LHCN-M2 (cell line): ENCODE measurements at regions not wholly inside any gene's neighbourhood (a gene's known extent, or its start where the extent isn't known, plus 50 kb on each side); places are given as distances from the start of the nearest gene placed in this dataset.
"Not testable (repeated sequence)": the region's sequence is repeated elsewhere in the genome, so short reads cannot be mapped to it uniquely, and the experiment has no call there.

Experiments used
- DNase-seq: peaks from one replicate; pipeline ENCODE4 v3.0.0-alpha.2; 2012; ENCODE audit warnings: low read depth

GRCh38 chr2:242104202-242104956 is 234.8 kb downstream of the RTP5 start:
- not testable (repeated sequence) for DNase-seq

- DNase-seq, result not testable (repeated sequence)
Measured at GRCh38 chr2:242107065-242107464, 237.5 kb downstream of the RTP5 start.

- DNase-seq, result not testable (repeated sequence)
Measured at GRCh38 chr2:242108797-242109500, 239.4 kb downstream of the RTP5 start.

- not testable (repeated sequence) for DNase-seq
Measured at GRCh38 chr2:242109819-242110218, 240.3 kb downstream of the RTP5 start.

GRCh38 chr2:242111954-242112353 is 242.4 kb downstream of the RTP5 start:
- not testable (repeated sequence) for DNase-seq

GRCh38 chr2:242113492-242113891 is 244.0 kb downstream of the RTP5 start:
- DNase-seq, result not testable (repeated sequence)

- not testable (repeated sequence) for DNase-seq
Measured at GRCh38 chr2:242116676-242117075, 247.1 kb downstream of the RTP5 start.

- not testable (repeated sequence) for DNase-seq
Measured at GRCh38 chr2:242117305-242117704, 247.8 kb downstream of the RTP5 start.

- not testable (repeated sequence) for DNase-seq
Measured at GRCh38 chr2:242119682-242120081, 250.2 kb downstream of the RTP5 start.

- DNase-seq, result not testable (repeated sequence)
Measured at GRCh38 chr2:242130682-242131081, 261.2 kb downstream of the RTP5 start.

GRCh38 chr2:242159921-242160320 is 290.4 kb downstream of the RTP5 start:
- DNase-seq, result not testable (repeated sequence)

GRCh38 chr2:242165115-242165514 is 295.6 kb downstream of the RTP5 start:
- DNase-seq, result not testable (repeated sequence)

- DNase-seq, result not testable (repeated sequence)
Measured at GRCh38 chr2:242171290-242171689, 301.8 kb downstream of the RTP5 start.
